Activated CD4-positive, alpha-beta memory T cell treated with anti-CD3 and anti-CD28 coated beads, Interleukin-2, amount 10 ng/mL, durations not matched to agents 7 days and 5 days (primary cell): ENCODE measurements at regions not wholly inside any gene's neighbourhood (a gene's known extent, or its start where the extent isn't known, plus 50 kb on each side); places are given as distances from the start of the nearest gene placed in this dataset.
"Not testable (repeated sequence)": the region's sequence is repeated elsewhere in the genome, so short reads cannot be mapped to it uniquely, and the experiment has no call there.

Experiments used
- CTCF ChIA-PET: fragments of 350-600 bp; sonication (Branson Sonifier 250); formaldehyde crosslinking; loops from one replicate; lab custom pipeline; 2021; ENCODE audit warnings: antibody characterized with exemption, inconsistent platforms; lab: Charles Lee
- POLR2A ChIA-PET: fragments of 350-600 bp; sonication (Branson Sonifier 250); formaldehyde crosslinking; loops from one replicate; lab custom pipeline; 2021; ENCODE audit warnings: antibody characterized with exemption; lab: Charles Lee
- DNase-seq: peaks from one replicate; pipeline ENCODE4 v3.0.0-alpha.2; 2020
- H3K27ac Mint-ChIP-seq: one replicate; pipeline ENCODE4 v1.8.0; 2021; ENCODE audit warnings: mild to moderate bottlenecking, mixed read lengths
- H3K27me3 Mint-ChIP-seq: one replicate; pipeline ENCODE4 v1.8.0; 2021; ENCODE audit warnings: mixed read lengths
- H3K36me3 Mint-ChIP-seq: one replicate; pipeline ENCODE4 v1.8.0; 2021; ENCODE audit warnings: low read depth, mixed read lengths
- H3K4me1 Mint-ChIP-seq: one replicate; pipeline ENCODE4 v1.8.0; 2021; ENCODE audit warnings: mixed read lengths
- H3K4me3 Mint-ChIP-seq: one replicate; pipeline ENCODE4 v1.8.0; 2021; ENCODE audit warnings: mild to moderate bottlenecking, mixed read lengths
- H3K9me3 Mint-ChIP-seq: one replicate; pipeline ENCODE4 v1.8.0; 2021; ENCODE audit warnings: mixed read lengths

DNA sequence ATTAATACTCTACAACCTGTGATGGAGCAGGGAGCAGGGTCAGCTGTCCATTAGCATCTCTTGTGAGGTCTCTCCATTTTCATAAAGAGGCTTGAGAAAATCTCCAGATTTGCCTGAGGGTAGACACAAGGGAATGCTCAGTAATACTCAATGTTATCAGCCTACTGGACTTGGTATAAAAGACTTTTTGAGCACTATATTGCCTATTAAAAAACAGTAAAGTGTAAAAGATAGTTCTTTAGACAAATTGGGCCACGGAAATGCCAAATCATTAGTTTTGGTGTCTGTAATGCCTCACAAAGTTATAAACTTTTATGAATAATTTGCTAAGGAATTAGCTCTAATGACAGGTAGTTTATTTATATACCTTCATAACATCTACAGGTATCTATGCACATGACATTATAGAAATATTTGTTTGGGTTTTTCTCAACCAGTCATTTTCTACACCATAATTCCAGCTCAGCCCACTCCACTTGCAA lies 1524.9 kb upstream of the TPTE start:
- H3K27ac Mint-ChIP-seq, POLR2A ChIA-PET, H3K4me3 Mint-ChIP-seq, H3K36me3 Mint-ChIP-seq, DNase-seq, H3K4me1 Mint-ChIP-seq, CTCF ChIA-PET, H3K27me3 Mint-ChIP-seq: not testable (repeated sequence)
- H3K9me3 Mint-ChIP-seq = peaks cover 34% of the 10 kb centered on the region

DNA sequence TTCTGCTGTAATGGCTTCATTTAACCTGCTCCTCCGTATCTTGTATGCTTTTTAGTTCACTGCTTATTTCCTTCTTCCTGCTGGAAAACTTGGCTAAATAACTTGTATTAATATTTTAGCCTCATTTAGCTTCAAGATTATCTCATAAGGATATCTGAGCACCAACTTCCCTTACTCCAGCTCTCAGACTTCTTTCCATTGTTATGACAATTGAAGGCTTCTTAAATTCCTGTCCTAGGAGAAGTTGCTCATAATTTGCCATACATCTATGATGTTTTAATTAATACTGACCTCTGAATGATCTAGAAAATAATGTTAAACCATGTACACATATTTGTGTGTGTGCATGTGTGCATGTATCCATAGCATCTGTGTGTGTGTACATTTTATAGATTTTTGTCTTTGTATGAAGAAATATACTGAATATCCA lies 1524.4 kb upstream of the TPTE start:
- H3K36me3 Mint-ChIP-seq = no peaks in the 10 kb centered on the region
- H3K27me3 Mint-ChIP-seq = no peaks in the 10 kb centered on the region
- DNase-seq = no peak
- ChIA-PET CTCF (no interaction called here), POLR2A (no interaction called here)
- no peaks in the 10 kb centered on the region for H3K4me1 Mint-ChIP-seq
- H3K4me3 Mint-ChIP-seq = no peak overlapping the region
- H3K9me3 Mint-ChIP-seq = peaks cover 31% of the 10 kb centered on the region
- no peak overlapping the region for H3K27ac Mint-ChIP-seq

DNA sequence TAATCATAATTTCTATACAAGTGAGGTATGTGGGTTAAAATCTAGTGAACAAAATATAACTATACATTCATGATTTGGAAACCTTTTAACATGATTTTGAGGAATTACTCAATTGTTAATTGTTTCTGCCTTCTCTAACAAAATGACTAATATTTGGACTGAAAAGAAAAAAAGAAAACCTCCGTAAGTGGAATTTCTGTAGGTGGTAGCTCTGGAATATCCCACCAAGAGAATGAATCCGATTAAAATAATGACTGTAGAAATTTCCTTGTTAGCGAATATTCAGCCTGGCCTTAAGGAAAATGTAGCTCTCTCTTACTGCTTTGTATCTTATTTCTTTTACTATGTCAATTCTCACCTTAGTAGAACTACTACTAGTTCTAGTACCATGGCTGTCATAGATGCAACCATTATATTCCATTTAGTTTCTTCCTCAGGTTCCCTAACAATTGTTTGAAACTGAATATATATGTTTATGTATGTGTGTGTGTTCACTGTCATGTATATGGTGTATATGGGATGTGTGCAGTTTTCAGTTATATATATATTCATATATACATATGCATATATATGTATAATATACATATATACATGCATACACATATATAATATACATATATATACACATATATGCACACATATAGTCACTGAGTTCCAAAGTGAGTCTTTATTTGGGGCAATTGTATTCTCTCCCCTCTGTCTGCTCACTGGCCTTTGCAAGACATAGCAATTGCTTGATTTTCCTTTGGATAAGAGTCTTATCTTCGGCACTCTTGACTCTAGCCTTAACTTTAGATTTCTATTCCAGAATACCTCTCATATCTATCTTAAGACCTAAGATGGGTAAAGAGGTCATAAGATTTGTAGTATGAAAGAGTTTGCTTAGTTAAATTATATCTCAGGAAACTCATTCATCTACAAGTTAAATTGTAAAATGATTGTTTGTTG lies 1523.7 kb upstream of the TPTE start:
- H3K4me3 Mint-ChIP-seq, DNase-seq, H3K27me3 Mint-ChIP-seq, H3K4me1 Mint-ChIP-seq, H3K27ac Mint-ChIP-seq, POLR2A ChIA-PET, H3K36me3 Mint-ChIP-seq, CTCF ChIA-PET: not testable (repeated sequence)
- peaks cover 29% of the 10 kb centered on the region for H3K9me3 Mint-ChIP-seq

DNA sequence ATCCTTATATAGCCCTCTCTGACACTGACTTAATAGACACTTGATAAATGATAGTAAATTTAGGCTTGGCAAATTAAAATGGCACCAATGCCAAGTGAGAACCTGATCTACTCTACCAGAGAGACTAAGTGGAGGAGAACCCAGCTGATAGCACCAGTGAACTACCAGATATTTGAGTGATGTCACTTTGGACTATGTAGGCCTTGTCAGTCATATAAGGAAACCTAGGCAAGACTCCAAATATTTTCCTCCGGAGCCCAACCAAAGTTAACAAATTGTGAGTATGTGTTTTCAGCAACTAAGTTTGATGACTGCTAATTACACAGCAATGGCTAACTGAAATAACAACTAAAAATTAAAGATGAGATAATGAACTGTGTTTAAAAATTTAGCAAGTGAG lies 1522.9 kb upstream of the TPTE start:
- H3K36me3 Mint-ChIP-seq, CTCF ChIA-PET, H3K4me3 Mint-ChIP-seq, H3K27me3 Mint-ChIP-seq, H3K27ac Mint-ChIP-seq, H3K4me1 Mint-ChIP-seq, DNase-seq, POLR2A ChIA-PET: not testable (repeated sequence)
- H3K9me3 Mint-ChIP-seq = peaks cover 22% of the 10 kb centered on the region

DNA sequence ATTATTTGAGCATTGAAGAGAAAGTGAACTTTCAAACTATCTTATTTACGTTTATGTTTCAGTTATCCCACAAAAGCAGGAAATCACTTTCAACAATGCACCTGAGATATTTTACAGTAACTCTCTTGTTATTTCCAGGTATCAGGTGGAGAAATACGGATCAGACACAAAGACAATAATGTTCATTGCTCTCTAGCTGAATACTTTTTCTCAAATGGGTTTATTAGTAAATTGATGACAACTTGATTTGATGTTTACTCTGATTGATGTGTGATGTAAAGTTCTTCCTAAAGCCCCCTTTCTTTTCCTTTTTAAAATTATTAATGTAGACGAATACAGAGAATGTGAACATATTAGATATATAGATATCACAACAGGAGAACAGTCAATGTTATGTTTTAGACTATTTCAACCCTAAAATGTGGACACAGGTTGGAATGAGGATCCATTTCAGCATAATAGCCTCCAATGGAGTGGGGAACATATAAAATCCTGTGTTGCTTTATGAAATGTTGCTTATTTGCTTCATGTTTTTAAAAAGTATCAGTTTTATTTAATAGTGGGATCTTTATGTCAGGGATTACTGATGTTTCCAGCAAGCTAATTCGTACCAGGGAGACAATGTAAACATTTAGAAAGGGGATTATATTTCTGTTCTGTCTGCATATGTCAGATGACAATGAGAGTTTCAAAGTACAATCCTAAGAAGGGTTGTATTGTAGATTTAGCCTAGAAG lies 1522.3 kb upstream of the TPTE start:
- Mint-ChIP-seq H3K36me3 (no peaks in the 10 kb centered on the region), H3K4me1 (no peaks in the 10 kb centered on the region), H3K27me3 (no peaks in the 10 kb centered on the region), H3K27ac (no peak overlapping the region), H3K4me3 (no peak overlapping the region), H3K9me3 (peaks cover 19% of the 10 kb centered on the region)
- DNase-seq = no peak
- CTCF ChIA-PET = no interaction called here
- POLR2A ChIA-PET = no interaction called here

DNA sequence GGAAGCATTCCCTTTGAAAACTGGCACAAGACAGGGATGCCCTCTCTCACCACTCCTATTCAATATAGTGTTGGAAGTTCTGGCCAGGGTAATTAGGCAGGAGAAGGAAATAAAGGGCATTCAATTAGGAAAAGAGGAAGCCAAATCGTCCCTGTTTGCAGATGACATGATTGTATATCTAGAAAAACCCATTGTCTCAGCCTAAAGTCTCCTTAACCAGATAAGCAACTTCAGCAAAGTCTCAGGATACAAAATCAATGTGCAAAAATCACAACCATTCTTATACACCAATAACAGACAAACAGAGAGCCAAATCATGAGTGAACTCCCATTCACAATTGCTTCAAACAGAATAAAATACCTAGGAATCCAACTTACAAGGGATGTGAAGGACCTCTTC lies 1521.3 kb upstream of the TPTE start:
- CTCF ChIA-PET, H3K36me3 Mint-ChIP-seq, H3K27me3 Mint-ChIP-seq, H3K4me3 Mint-ChIP-seq, DNase-seq, POLR2A ChIA-PET, H3K27ac Mint-ChIP-seq, H3K4me1 Mint-ChIP-seq: not testable (repeated sequence)
- H3K9me3 Mint-ChIP-seq = peaks cover 10% of the 10 kb centered on the region

DNA sequence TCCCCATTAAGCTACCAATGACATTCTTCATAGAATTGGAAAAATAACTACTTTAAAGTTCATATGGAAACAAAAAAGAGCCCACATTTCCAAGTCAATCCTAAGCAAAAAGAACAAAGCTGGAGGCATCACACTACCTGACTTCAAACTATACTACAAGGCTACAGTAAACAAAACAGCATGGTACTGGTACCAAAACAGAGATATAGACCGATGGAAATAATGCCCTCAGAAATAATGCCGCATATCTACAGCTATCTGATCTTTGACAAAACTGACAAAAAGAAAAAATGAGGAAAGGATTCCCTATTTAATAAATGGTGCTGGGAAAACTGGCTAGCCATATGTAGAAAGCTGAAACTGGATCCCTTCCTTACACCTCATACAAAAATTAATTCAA lies 1520.7 kb upstream of the TPTE start:
- H3K27me3 Mint-ChIP-seq, CTCF ChIA-PET, H3K27ac Mint-ChIP-seq, DNase-seq, H3K4me3 Mint-ChIP-seq, H3K9me3 Mint-ChIP-seq, H3K36me3 Mint-ChIP-seq, H3K4me1 Mint-ChIP-seq, POLR2A ChIA-PET: not testable (repeated sequence)

DNA sequence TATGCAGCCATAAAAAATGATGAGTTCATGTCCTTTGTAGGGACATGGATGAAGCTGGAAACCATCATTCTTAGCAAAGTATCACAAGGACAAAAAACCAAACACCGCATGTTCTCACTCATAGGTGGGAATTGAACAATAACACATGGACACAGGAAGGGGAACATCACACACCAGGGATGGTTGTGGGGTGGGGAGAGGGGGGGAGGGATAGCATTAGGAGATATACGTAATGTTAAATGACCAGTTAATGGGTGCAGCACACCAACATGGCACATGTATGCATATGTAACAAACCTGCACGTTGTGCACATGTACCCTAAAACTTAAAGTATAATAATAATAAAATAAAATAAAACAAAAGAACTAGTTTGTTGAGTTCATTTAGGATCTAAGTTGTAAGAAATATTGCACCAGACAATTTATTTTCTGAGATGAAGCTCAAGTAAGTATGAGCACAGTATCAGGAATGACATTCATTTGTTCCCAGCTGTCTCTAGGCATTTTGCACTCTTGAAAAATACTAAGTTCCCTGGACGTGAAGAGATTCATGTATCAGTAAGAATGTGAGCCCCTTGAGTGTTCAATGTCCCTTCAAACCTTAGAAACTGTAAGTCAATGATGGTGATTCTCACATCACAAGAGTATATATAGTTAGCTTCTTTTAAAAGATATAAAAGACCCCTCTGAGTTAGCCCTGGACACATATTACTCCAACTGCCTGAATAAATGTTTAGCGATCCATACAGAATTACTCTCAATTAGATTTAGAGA lies 1519.3 kb upstream of the TPTE start:
- H3K27ac Mint-ChIP-seq, POLR2A ChIA-PET, H3K27me3 Mint-ChIP-seq, CTCF ChIA-PET, DNase-seq, H3K36me3 Mint-ChIP-seq, H3K9me3 Mint-ChIP-seq, H3K4me3 Mint-ChIP-seq, H3K4me1 Mint-ChIP-seq: not testable (repeated sequence)

DNA sequence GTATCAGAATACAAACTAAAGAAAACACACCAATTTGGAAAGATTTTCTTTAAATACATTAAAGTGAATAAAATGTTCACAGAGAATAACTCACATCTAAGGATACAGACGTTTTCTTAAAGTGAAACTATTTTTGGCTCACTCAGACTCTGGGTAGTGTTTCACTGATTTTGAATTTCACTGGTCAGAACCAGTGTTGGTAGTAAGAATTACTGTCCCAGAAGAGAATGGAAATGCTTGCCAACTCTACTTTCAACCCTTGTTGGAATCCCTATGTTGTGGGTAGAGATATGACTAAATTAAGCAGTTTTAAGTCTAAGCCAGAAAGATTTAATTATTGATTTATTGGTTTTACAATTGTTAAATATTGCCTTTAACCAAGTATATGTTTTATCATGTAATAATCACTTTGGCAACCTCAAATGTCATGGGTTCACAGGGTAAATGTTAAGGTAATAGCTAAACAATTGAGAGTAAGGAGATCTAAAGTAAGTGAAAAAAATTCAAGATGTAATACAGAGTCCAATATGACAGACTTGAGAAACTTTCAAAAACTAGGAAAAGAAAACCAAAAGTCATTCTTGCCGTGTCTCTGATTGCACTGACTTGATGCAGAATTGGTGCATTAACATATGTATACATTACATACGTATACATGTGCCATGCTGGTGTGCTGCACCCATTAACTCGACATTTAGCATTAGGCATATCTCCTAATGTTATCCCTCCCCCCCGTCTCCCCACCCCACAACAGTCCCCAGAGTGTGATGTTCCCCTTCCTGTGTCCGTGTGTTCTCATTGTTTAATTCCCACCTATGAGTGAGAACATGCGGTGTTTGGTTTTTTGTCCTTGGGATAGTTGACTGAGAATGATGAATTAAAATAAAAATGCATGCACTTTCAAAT lies 1517.2 kb upstream of the TPTE start:
- H3K27ac Mint-ChIP-seq, CTCF ChIA-PET, H3K4me1 Mint-ChIP-seq, H3K36me3 Mint-ChIP-seq, H3K27me3 Mint-ChIP-seq, H3K4me3 Mint-ChIP-seq, DNase-seq, POLR2A ChIA-PET: not testable (repeated sequence)
- peaks cover 12% of the 10 kb centered on the region for H3K9me3 Mint-ChIP-seq

DNA sequence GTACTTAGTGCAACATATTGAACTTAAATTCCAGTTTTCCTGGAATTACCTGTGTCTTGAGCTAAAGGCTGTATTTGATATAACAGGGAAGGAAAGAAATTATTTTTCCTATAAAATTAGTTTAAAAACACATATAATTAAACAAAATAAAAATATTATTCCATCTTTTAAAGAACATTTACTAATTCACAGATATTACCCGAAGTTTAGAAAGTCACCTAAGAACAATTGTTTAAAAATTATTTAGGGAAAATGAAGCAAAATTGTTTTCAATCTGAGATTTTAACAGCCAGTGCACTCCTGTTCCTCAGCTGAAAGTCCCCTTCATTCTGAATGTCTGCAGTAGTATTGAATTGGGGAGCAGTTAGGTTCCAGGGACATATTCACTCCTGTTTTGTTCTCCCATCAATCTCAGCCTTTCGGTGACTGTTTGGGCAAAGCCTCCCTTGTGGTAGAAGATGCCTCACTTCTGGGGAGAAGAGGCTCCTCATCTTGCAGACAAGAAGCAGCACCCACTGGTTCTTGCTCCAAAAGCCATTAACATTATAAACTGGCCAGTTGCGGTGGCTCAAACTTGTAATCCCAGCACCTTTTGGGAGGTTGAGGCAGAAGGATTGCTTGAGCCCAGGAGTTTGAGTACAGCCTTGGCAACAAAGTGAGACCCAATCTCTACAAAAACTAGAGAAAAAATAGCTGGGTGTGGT lies 1516.4 kb upstream of the TPTE start:
- CTCF ChIA-PET, H3K27me3 Mint-ChIP-seq, H3K4me1 Mint-ChIP-seq, H3K36me3 Mint-ChIP-seq, H3K27ac Mint-ChIP-seq, POLR2A ChIA-PET, H3K4me3 Mint-ChIP-seq, DNase-seq: not testable (repeated sequence)
- H3K9me3 Mint-ChIP-seq = peaks cover 12% of the 10 kb centered on the region

DNA sequence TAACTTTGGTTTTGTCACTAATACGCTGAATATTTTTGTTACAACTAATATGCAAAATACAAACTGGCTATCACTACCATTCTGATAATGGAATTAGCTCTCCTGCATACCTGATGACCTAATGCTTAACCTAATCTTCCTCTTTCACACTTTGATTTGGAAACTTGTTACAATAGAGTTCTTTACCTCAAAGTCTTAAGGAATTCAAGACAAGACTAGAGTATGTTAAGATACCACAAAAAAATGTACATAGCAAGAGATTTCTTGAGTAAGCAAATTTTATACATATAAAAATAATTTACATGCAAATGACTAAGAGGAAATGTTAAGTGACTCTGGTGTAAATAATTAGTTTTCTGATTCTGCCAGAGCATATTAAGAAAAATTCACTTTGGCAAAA lies 1515.7 kb upstream of the TPTE start:
- H3K36me3 Mint-ChIP-seq, H3K4me3 Mint-ChIP-seq, H3K4me1 Mint-ChIP-seq, H3K27me3 Mint-ChIP-seq, DNase-seq, H3K27ac Mint-ChIP-seq, POLR2A ChIA-PET, CTCF ChIA-PET, H3K9me3 Mint-ChIP-seq: not testable (repeated sequence)

DNA sequence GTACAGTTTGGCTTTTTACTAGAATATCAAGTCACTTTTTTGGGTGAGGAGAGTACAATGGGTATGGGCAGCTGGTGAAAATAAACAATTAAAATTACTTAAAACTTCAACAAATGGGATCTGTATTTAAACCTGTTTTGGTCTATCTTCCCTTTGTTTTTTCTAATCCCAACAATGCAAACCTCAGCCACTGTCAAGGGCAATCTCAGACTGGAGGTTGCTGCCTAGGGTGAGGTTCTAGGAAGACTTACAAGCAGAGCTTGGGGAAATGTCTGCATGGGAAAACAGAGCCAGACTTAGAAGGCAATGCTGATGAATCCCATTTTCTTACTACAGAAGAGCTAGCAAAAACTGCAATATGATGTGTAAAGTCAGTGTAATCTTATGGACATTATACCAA lies 1515.3 kb upstream of the TPTE start:
- H3K27me3 Mint-ChIP-seq, POLR2A ChIA-PET, H3K4me1 Mint-ChIP-seq, DNase-seq, H3K36me3 Mint-ChIP-seq, H3K9me3 Mint-ChIP-seq, CTCF ChIA-PET, H3K4me3 Mint-ChIP-seq, H3K27ac Mint-ChIP-seq: not testable (repeated sequence)
